Activated B cell treated with CpG ODN at 0.5 μM for 24 hours (primary cell): ENCODE measurements at regions not wholly inside any gene's neighbourhood (a gene's known extent, or its start where the extent isn't known, plus 50 kb on each side); places are given as distances from the start of the nearest gene placed in this dataset.

Source experiments
- ATAC-seq: fragments of 200-7000 bp; cut with Tn5 transposase; one replicate; pipeline ENCODE4 v1.10.0; 2021; ENCODE audit warnings: low read depth, mild to moderate bottlenecking, moderate library complexity
- CTCF ChIA-PET: fragments of 350-600 bp; sonication (Branson Sonifier 250); formaldehyde crosslinking; loops from one replicate; lab custom pipeline; 2021; ENCODE audit warnings: antibody characterized with exemption; lab: Charles Lee
- POLR2A ChIA-PET: fragments of 350-600 bp; sonication (Branson Sonifier 250); formaldehyde crosslinking; loops from one replicate; lab custom pipeline; 2021; ENCODE audit warnings: antibody characterized with exemption; lab: Charles Lee
- DNase-seq: peaks from one replicate; pipeline ENCODE4 v3.0.0; 2022
- H3K27ac Mint-ChIP-seq: one replicate; pipeline ENCODE4 v1.8.0; 2020; ENCODE audit warnings: mixed read lengths
- H3K27me3 Mint-ChIP-seq: one replicate; pipeline ENCODE4 v1.8.0; 2021; ENCODE audit warnings: mixed read lengths
- H3K36me3 Mint-ChIP-seq: one replicate; pipeline ENCODE4 v1.8.0; 2021; ENCODE audit warnings: low read depth, mixed read lengths
- H3K4me1 Mint-ChIP-seq: one replicate; pipeline ENCODE4 v1.8.0; 2021; ENCODE audit warnings: mixed read lengths
- H3K4me3 Mint-ChIP-seq: one replicate; pipeline ENCODE4 v1.8.0; 2020; ENCODE audit warnings: mild to moderate bottlenecking, mixed read lengths
- H3K9me3 Mint-ChIP-seq: one replicate; pipeline ENCODE4 v1.8.0; 2020; ENCODE audit warnings: mixed read lengths
- intact Hi-C: fragments of 100-400 bp; cut with micrococcal nuclease; formaldehyde crosslinking; loops from one replicate; pipeline ENCODE4 v1.15.1; 2024
- TF ChIP-seq, protein P1 (sequence below): fragments of 200-600 bp; IDR thresholded peaks from one replicate; pipeline ENCODE4 v1.8.0; 2022; ENCODE audit warnings: antibody characterized with exemption, mild to moderate bottlenecking

DNA sequence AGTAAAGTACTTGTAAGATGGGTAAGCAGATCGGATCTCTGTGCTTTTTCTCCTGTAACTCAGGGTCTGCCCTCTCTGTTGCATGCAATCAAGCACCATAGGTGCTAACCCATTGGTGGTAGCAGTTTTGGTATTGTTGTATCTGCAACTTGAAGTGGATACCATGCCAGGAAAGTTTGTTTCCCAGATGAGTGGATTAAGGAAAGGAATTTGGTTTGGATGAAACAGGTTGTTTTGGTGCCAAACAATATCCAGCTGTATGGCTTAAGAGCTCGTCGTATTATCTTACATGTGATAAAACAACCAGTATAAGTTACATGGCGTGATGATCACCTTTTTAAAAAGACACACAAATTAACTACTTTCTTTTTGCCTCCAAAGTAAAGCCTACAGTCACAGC, 280.9 kb upstream of the TENM3 start:
- H3K27ac Mint-ChIP-seq = no peak overlapping the region
- H3K4me1 Mint-ChIP-seq = no peaks in the 10 kb centered on the region
- H3K4me3 Mint-ChIP-seq = no peak overlapping the region
- no peaks in the 10 kb centered on the region for H3K36me3 Mint-ChIP-seq
- intact Hi-C loops = no loop called here
- TF ChIP-seq, protein P1, sequence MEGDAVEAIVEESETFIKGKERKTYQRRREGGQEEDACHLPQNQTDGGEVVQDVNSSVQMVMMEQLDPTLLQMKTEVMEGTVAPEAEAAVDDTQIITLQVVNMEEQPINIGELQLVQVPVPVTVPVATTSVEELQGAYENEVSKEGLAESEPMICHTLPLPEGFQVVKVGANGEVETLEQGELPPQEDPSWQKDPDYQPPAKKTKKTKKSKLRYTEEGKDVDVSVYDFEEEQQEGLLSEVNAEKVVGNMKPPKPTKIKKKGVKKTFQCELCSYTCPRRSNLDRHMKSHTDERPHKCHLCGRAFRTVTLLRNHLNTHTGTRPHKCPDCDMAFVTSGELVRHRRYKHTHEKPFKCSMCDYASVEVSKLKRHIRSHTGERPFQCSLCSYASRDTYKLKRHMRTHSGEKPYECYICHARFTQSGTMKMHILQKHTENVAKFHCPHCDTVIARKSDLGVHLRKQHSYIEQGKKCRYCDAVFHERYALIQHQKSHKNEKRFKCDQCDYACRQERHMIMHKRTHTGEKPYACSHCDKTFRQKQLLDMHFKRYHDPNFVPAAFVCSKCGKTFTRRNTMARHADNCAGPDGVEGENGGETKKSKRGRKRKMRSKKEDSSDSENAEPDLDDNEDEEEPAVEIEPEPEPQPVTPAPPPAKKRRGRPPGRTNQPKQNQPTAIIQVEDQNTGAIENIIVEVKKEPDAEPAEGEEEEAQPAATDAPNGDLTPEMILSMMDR = no peak
- ATAC-seq = no peak
- H3K9me3 Mint-ChIP-seq = peaks cover 3% of the 10 kb centered on the region
- no peak for DNase-seq
- no peaks in the 10 kb centered on the region for H3K27me3 Mint-ChIP-seq
- POLR2A ChIA-PET = no interaction called here
- CTCF ChIA-PET = no interaction called here

DNA sequence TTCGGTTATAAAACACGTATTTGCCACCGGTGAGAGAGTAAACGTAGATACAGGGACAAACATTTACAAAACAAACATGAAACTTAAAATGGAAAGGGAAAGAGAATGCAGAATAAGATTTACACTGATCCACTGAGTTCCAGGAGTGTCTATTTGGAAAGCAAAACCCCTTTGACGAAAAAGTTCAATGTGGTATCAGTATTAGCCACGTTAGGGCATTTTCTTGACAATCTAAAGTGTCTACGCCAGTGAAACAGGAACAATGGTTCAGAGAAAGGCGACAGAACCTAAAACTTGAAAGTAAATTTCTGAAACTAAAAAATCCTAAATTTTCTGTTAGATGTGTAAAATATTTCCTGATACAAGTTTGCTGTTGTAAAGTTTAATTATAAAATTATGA, 278.5 kb upstream of the TENM3 start:
- intact Hi-C loops = no loop called here
- peaks cover 4% of the 10 kb centered on the region for H3K9me3 Mint-ChIP-seq
- no peaks in the 10 kb centered on the region for H3K4me1 Mint-ChIP-seq
- ChIA-PET POLR2A (no interaction called here), CTCF (no interaction called here)
- no peak overlapping the region for H3K27ac Mint-ChIP-seq
- H3K36me3 Mint-ChIP-seq = no peaks in the 10 kb centered on the region
- ATAC-seq (no peak), DNase-seq (no peak)
- H3K27me3 Mint-ChIP-seq = no peaks in the 10 kb centered on the region
- H3K4me3 Mint-ChIP-seq = no peak overlapping the region
- TF ChIP-seq, protein P1 = no peak

DNA sequence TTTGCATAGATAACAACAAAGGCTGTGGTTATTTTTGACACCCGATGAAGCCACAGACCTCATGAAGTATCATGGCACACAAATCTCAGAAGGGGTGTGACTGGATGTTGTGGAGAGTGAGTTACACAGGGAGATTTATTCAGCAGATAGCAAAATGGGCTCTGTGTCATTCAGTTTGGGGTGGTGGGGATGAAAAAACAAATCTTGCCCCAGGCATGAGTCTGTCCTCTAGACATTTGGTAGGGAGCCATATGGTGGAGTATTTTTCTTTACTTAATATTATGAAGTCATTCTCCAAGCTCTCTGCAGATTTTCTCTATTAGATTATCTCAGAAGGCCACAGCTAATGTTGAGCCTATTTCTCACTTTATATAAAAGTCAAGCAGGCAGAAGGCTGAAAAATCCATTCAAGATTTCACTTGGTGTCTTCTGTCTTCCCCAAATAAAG, 277.1 kb upstream of the TENM3 start:
- ChIA-PET POLR2A (no interaction called here), CTCF (no interaction called here)
- ATAC-seq = no peak
- Mint-ChIP-seq H3K36me3 (no peaks in the 10 kb centered on the region), H3K4me1 (peaks cover 2% of the 10 kb centered on the region), H3K9me3 (peaks cover 4% of the 10 kb centered on the region), H3K27ac (no peak overlapping the region), H3K4me3 (no peak overlapping the region), H3K27me3 (no peaks in the 10 kb centered on the region)
- intact Hi-C loops = no loop called here
- no peak for DNase-seq
- TF ChIP-seq, protein P1 = no peak

DNA sequence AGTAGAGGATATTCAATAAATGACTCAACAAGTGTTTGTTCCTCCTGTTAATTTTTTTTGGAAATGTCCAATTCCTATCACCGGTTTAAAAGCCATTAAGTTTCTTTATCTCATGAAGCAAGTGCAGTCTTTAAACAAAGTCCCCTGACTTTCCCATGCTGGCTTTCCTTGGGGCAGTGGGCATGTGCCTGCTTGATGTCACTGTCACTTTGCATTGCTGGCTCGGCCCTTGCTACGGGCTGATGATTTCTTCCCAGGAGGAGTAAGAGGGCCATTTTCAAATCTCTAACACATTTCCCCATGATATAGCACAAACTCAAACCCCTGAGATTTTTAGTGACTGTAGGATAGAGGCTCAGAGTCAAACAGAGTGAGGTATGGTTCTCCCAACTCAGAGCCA, 275.8 kb upstream of the TENM3 start:
- no peaks in the 10 kb centered on the region for H3K27me3 Mint-ChIP-seq
- no peak overlapping the region for H3K27ac Mint-ChIP-seq
- ChIA-PET CTCF (no interaction called here), POLR2A (no interaction called here)
- peaks cover 9% of the 10 kb centered on the region for H3K4me1 Mint-ChIP-seq
- TF ChIP-seq, protein P1 = no peak
- intact Hi-C loops = no loop called here
- no peak overlapping the region for H3K4me3 Mint-ChIP-seq
- ATAC-seq (no peak), DNase-seq (no peak)
- H3K36me3 Mint-ChIP-seq = no peaks in the 10 kb centered on the region
- peaks cover 4% of the 10 kb centered on the region for H3K9me3 Mint-ChIP-seq

DNA sequence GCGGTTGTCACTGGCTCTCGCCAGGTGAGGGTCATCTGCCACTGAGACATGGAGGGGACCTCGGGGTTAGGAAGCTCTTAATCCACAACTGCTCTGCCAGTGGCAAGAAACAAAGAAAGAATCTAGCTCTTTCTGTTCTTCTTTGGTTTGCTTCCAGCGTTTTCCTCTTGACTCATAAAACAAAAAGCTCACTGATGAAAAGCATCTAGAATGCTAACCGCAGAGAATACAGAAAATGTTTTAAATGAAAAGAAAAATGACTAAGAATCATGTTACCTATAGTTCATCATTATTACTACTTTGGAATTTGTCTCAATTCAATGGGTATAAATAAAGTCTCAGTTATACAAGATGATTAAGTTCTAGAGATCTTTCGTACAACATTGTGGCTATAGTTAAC, 274.8 kb upstream of the TENM3 start:
- H3K9me3 Mint-ChIP-seq = peaks cover 3% of the 10 kb centered on the region
- DNase-seq = no peak
- CTCF ChIA-PET = no interaction called here
- H3K4me1 Mint-ChIP-seq = peaks cover 9% of the 10 kb centered on the region
- H3K27me3 Mint-ChIP-seq = no peaks in the 10 kb centered on the region
- H3K4me3 Mint-ChIP-seq = no peak overlapping the region
- intact Hi-C loops = no loop called here
- POLR2A ChIA-PET = no interaction called here
- H3K27ac Mint-ChIP-seq = no peak overlapping the region
- TF ChIP-seq, protein P1 = no peak
- ATAC-seq = no peak
- H3K36me3 Mint-ChIP-seq = no peaks in the 10 kb centered on the region
